ENCODE measurements at regions not wholly inside any gene's neighbourhood (a gene's known extent, or its start where the extent isn't known, plus 50 kb on each side); places are given as distances from the start of the nearest gene placed in this dataset.

DNA sequence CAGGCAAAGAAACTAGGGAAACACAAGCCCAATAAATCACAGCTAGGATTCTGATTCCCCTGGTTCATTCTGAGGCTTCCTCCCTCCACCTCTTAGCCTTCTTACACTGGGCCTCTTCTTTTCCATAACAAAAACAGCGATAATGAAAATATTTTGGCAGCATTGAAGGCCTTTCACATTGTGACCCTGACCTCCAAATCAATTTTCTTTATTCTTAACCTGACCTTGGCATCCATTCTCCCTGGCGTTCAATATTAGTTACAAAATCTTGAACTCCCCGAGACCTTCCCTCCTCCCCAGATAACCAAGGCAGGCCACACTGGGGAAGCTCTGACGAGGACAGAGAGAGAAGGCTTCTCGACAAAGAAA is 399.9 kb downstream of the ZSWIM6 start:
- Mint-ChIP-seq H3K27me3 (ENCODE audit: low read depth) (peaks cover 18% of the 10 kb centered on the region), H3K4me3 (no peak overlapping the region), H3K27ac (no peak overlapping the region), H3K36me3 (ENCODE audit: insufficient read depth in 2 of 2) (no peaks in the 10 kb centered on the region), H3K4me1 (ENCODE audit: low read depth) (no peaks in the 10 kb centered on the region), H3K9me3 (no peaks in the 10 kb centered on the region)
- ATAC-seq (replicated peaks in 1 of 2) = no peak
- no peak for DNase-seq

- no peaks in the 10 kb centered on the region for H3K36me3 Mint-ChIP-seq (ENCODE audit: insufficient read depth in 2 of 2)
- no peak for DNase-seq
- no peak for ATAC-seq (replicated peaks in 1 of 2)
- peaks cover 18% of the 10 kb centered on the region for H3K27me3 Mint-ChIP-seq (ENCODE audit: low read depth)
- no peak overlapping the region for H3K27ac Mint-ChIP-seq
- H3K9me3 Mint-ChIP-seq = no peaks in the 10 kb centered on the region
- no peaks in the 10 kb centered on the region for H3K4me1 Mint-ChIP-seq (ENCODE audit: low read depth)
- no peak overlapping the region for H3K4me3 Mint-ChIP-seq
Measured at GRCh38 chr5:61732369-61732768, 400.3 kb downstream of the ZSWIM6 start.

GRCh38 chr5:61732796-61733195 is 400.7 kb downstream of the ZSWIM6 start:
- Mint-ChIP-seq H3K4me1 (ENCODE audit: low read depth) (no peaks in the 10 kb centered on the region), H3K27me3 (ENCODE audit: low read depth) (peaks cover 18% of the 10 kb centered on the region), H3K27ac (no peak overlapping the region), H3K36me3 (ENCODE audit: insufficient read depth in 2 of 2) (no peaks in the 10 kb centered on the region), H3K4me3 (no peak overlapping the region), H3K9me3 (no peaks in the 10 kb centered on the region)
- DNase-seq (no peak), ATAC-seq (replicated peaks in 1 of 2) (no peak)

- no peak for DNase-seq
- H3K27ac Mint-ChIP-seq = no peak overlapping the region
- no peaks in the 10 kb centered on the region for H3K9me3 Mint-ChIP-seq
- H3K36me3 Mint-ChIP-seq (ENCODE audit: insufficient read depth in 2 of 2) = no peaks in the 10 kb centered on the region
- H3K4me3 Mint-ChIP-seq = no peak overlapping the region
- H3K4me1 Mint-ChIP-seq (ENCODE audit: low read depth) = no peaks in the 10 kb centered on the region
- H3K27me3 Mint-ChIP-seq (ENCODE audit: low read depth) = peaks cover 18% of the 10 kb centered on the region
- no peak for ATAC-seq (replicated peaks in 1 of 2)
Measured at GRCh38 chr5:61734001-61734400, 401.9 kb downstream of the ZSWIM6 start.

DNA sequence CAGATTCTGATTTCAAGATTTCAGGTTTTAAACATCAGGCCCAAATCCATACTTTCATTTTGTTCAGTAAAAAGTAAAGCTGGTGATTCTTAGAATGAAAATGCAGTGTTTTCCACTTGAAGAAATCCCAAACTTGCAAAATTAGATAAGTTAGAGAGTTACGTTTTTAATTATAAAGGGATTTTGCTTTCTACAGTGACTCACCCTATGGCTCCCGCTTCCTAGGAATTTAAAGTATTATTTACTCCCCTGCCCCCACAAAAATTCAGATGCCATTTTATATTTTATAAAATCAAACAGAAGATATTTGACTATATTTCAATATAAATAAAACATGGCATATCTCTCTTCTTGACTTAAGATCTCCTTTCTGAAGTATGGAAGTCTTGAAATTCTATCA is 402.9 kb downstream of the ZSWIM6 start:
- no peaks in the 10 kb centered on the region for H3K9me3 Mint-ChIP-seq
- no peak for ATAC-seq (replicated peaks in 1 of 2)
- no peaks in the 10 kb centered on the region for H3K4me1 Mint-ChIP-seq (ENCODE audit: low read depth)
- no peaks in the 10 kb centered on the region for H3K36me3 Mint-ChIP-seq (ENCODE audit: insufficient read depth in 2 of 2)
- no peak overlapping the region for H3K27ac Mint-ChIP-seq
- peaks cover 18% of the 10 kb centered on the region for H3K27me3 Mint-ChIP-seq (ENCODE audit: low read depth)
- no peak overlapping the region for H3K4me3 Mint-ChIP-seq
- DNase-seq = no peak

- H3K9me3 Mint-ChIP-seq = no peaks in the 10 kb centered on the region
- H3K4me3 Mint-ChIP-seq = no peak overlapping the region
- H3K4me1 Mint-ChIP-seq (ENCODE audit: low read depth) = no peaks in the 10 kb centered on the region
- H3K36me3 Mint-ChIP-seq (ENCODE audit: insufficient read depth in 2 of 2) = no peaks in the 10 kb centered on the region
- ATAC-seq (replicated peaks in 1 of 2) = no peak
- peaks cover 22% of the 10 kb centered on the region for H3K27me3 Mint-ChIP-seq (ENCODE audit: low read depth)
- DNase-seq = no peak
- H3K27ac Mint-ChIP-seq = no peak overlapping the region
Measured at GRCh38 chr5:61735531-61735930, 403.5 kb downstream of the ZSWIM6 start.

DNA sequence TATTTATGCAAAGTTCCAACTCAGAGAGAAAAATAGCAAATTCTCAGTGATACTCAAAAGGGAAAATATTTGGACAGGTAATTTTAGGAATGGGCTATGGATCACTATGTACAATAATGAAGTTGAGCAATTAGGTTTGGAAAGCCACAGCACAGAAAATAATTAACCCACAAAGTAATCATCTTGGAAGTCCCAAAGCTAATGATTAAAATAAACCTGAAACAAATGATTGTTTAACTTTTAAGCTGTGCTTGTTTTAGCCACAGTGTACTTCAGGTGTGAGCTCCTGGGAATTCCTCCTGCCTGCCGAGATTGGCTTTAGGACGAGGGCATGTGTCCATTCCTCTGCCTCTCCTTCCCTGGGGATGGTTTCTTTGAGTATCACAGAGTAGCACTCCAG is 403.9 kb downstream of the ZSWIM6 start:
- ATAC-seq (replicated peaks in 1 of 2) (no peak), DNase-seq (no peak)
- no peak overlapping the region for H3K4me3 Mint-ChIP-seq
- no peak overlapping the region for H3K27ac Mint-ChIP-seq
- H3K36me3 Mint-ChIP-seq (ENCODE audit: insufficient read depth in 2 of 2) = no peaks in the 10 kb centered on the region
- H3K4me1 Mint-ChIP-seq (ENCODE audit: low read depth) = no peaks in the 10 kb centered on the region
- no peaks in the 10 kb centered on the region for H3K9me3 Mint-ChIP-seq
- H3K27me3 Mint-ChIP-seq (ENCODE audit: low read depth) = peaks cover 24% of the 10 kb centered on the region

- peaks cover 12% of the 10 kb centered on the region for H3K27me3 Mint-ChIP-seq (ENCODE audit: low read depth)
- no peak for ATAC-seq (replicated peaks in 1 of 2)
- no peak for DNase-seq
- no peak overlapping the region for H3K4me3 Mint-ChIP-seq
- no peaks in the 10 kb centered on the region for H3K4me1 Mint-ChIP-seq (ENCODE audit: low read depth)
- H3K27ac Mint-ChIP-seq = no peak overlapping the region
- no peaks in the 10 kb centered on the region for H3K9me3 Mint-ChIP-seq
- H3K36me3 Mint-ChIP-seq (ENCODE audit: insufficient read depth in 2 of 2) = no peaks in the 10 kb centered on the region
Measured at GRCh38 chr5:61737301-61737963, 405.4 kb downstream of the ZSWIM6 start.

DNA sequence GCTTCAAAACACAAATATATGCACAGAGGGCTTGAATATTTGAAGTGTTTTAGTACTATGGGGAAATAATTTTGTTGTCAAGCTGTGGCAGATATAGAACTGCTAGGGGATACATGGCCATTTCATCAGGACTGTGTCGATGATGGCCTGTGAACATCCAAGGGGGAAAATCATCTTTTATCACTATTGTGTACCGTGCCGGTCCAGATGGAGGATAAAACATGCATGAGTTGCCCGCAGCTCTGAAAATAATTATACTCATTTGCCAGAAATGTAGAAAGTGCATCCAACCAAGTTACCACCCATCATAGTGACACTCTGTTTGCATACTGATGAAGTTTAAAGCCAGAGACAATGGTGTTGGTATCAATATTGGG is 405.9 kb downstream of the ZSWIM6 start:
- Mint-ChIP-seq H3K27me3 (ENCODE audit: low read depth) (peaks cover 10% of the 10 kb centered on the region), H3K9me3 (no peaks in the 10 kb centered on the region), H3K4me3 (no peak overlapping the region), H3K4me1 (ENCODE audit: low read depth) (no peaks in the 10 kb centered on the region), H3K36me3 (ENCODE audit: insufficient read depth in 2 of 2) (no peaks in the 10 kb centered on the region), H3K27ac (no peak overlapping the region)
- no peak for ATAC-seq (replicated peaks in 1 of 2)
- no peak for DNase-seq

DNA sequence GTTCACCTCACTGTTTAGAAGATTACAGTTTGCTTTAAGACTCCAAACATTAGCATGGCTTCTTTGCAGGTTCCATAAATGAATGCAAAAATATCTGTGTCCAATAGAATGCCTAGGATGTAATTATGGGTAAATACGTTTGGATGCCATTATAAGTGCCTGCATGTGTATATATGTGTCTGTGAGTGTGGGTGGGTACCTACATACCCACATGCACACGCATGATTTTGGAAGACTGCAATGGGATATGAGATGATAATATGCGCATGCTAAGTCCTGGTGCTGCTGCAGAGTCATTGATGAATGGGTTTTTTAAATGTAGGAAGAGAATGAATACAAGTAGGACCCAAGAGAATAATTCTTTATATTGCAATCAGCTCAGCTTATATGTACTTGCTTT is 406.4 kb downstream of the ZSWIM6 start:
- H3K4me1 Mint-ChIP-seq (ENCODE audit: low read depth) = no peaks in the 10 kb centered on the region
- DNase-seq = no peak
- no peaks in the 10 kb centered on the region for H3K9me3 Mint-ChIP-seq
- ATAC-seq (replicated peaks in 1 of 2) = no peak
- H3K27me3 Mint-ChIP-seq (ENCODE audit: low read depth) = peaks cover 10% of the 10 kb centered on the region
- no peak overlapping the region for H3K4me3 Mint-ChIP-seq
- no peak overlapping the region for H3K27ac Mint-ChIP-seq
- H3K36me3 Mint-ChIP-seq (ENCODE audit: insufficient read depth in 2 of 2) = no peaks in the 10 kb centered on the region

DNA sequence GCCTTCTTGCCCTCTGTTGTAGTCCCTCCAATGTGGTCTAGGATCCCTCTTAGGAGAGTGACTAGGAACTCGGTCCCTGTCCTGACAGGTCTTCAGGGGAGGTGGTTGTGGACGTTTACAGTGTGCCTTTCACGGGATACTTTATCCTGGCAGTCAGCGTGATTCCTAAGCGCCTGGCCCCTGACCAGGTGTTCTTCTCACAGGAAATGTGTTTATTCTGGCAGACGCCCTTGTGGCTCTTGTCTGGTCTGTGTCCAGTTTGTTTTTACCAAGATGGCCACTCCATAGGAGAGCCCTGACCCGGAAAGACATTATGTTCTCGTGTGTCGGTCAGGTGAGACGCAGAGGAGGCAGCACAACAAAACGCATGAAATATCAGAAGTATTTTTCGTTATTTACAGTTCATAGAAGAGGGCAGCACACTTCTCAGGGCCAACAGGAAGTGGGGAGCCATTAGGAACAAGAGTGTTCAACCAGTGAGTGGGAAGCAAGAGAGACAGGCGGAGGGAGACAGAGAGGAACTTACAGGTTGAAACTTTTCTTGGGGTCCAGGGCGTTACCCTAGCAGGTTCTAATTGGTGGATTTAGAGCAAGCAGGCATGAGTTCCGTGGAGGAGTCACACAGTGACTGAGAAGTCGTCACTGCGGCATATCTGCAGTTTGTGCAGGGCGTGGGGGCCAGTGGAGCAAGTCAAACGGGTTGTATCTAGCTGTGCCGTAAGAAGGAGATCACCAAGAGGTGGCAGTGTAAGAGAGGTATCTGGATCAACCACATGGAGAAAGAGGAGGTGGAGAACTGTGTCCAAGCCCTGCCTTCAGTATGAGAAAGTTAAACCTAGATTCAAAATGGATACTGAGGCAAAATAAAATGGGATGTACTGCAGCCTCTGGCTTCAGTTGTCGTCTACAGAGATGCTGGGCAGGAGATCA is 412.9 kb downstream of the ZSWIM6 start:
- Mint-ChIP-seq H3K36me3 (ENCODE audit: insufficient read depth in 2 of 2) (no peaks in the 10 kb centered on the region), H3K27me3 (ENCODE audit: low read depth) (peaks cover 10% of the 10 kb centered on the region), H3K4me1 (ENCODE audit: low read depth) (no peaks in the 10 kb centered on the region), H3K4me3 (no peak overlapping the region), H3K27ac (no peak overlapping the region), H3K9me3 (peaks cover 0 to 3% of the 10 kb centered on the region in 2 donors)
- DNase-seq = no peak
- no peak for ATAC-seq (replicated peaks in 1 of 2)

DNA sequence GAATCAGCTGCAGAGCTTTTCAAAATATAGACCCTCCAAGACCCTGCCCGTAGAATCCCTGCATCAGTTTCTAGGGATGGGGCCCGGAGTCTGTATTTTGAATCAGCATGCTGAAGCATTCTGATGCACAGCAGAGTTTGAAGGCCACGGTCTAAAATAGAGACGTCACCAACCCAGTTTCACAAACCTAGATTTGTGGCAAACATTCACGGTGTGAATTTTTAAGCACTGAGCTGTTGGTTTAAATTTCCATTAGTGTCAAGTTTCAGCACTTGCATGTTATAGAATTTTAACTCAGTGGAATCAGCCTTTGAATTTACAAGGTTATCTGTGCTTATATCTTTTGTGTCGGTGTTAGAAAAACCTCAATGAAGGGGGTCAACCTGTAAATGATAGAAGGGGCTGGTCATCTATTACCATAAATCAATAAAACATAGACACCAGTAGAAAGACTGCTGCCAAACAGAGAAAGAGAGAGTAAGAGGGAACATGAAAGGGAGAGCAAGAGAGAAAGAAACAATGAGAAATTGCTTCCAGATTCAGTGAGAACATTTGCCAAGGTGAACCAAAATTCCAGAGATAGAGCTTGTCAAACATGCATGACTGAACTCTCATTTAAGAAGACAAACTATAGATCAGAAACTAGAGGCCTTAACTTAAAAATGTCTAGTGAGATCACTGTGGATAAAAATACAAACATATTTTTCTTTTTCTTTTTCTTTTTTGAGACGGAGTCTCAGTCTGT is 414.9 kb downstream of the ZSWIM6 start:
- DNase-seq = no peak
- Mint-ChIP-seq H3K27me3 (ENCODE audit: low read depth) (no peaks in the 10 kb centered on the region), H3K27ac (no peak overlapping the region), H3K4me1 (ENCODE audit: low read depth) (no peaks in the 10 kb centered on the region), H3K4me3 (no peak overlapping the region), H3K36me3 (ENCODE audit: insufficient read depth in 2 of 2) (no peaks in the 10 kb centered on the region), H3K9me3 (peaks cover 0 to 7% of the 10 kb centered on the region in 2 donors)
- ATAC-seq (replicated peaks in 1 of 2) = no peak

- H3K27me3 Mint-ChIP-seq (ENCODE audit: low read depth) = no peaks in the 10 kb centered on the region
- H3K27ac Mint-ChIP-seq = no peak overlapping the region
- H3K36me3 Mint-ChIP-seq (ENCODE audit: insufficient read depth in 2 of 2) = no peaks in the 10 kb centered on the region
- DNase-seq (no peak), ATAC-seq (replicated peaks in 1 of 2) (no peak)
- H3K9me3 Mint-ChIP-seq = peaks cover 0 to 7% of the 10 kb centered on the region in 2 donors
- H3K4me1 Mint-ChIP-seq (ENCODE audit: low read depth) = no peaks in the 10 kb centered on the region
- H3K4me3 Mint-ChIP-seq = no peak overlapping the region
Measured at GRCh38 chr5:61748121-61748520, 416.1 kb downstream of the ZSWIM6 start.

Data from activated T-cell treated with anti-CD3 and anti-CD28 coated beads, Interleukin-2, amount 50 U/mL, for 72 hours (primary cell).